ENCODE measurements at regions not wholly inside any gene's neighbourhood (a gene's known extent, or its start where the extent isn't known, plus 50 kb on each side); places are given as distances from the start of the nearest gene placed in this dataset.
"Not testable (repeated sequence)": the region's sequence is repeated elsewhere in the genome, so short reads cannot be mapped to it uniquely, and the experiment has no call there.

- Histone ChIP-seq H3K4me1 (peaks cover 0 to 5% of the 10 kb centered on the region in 2 donors), H3K27ac (no peak overlapping the region), H3K36me3 (no peaks in the 10 kb centered on the region), H3K27me3 (no peaks in the 10 kb centered on the region), H3K9me3 (no peaks in the 10 kb centered on the region), H3K4me3 (no peak overlapping the region)
- TF ChIP-seq POLR2A (IDR thresholded peaks at IDR 0.05): no peak
- no peak for TF ChIP-seq CTCF (IDR thresholded peaks at IDR 0.05)
- no peak for DNase-seq
- intact Hi-C loops (cut with DNase I; ENCODE audit: low total_unique reads): no loop called here
Measured at GRCh38 chr2:88932686-88933085, 241.2 kb downstream of the RPIA start.

GRCh38 chr2:88933091-88933490, 241.6 kb downstream of the RPIA start:
- intact Hi-C loops (cut with DNase I; ENCODE audit: low total_unique reads): no loop called here
- DNase-seq: no peak
- H3K4me3 ChIP-seq: no peak overlapping the region
- TF ChIP-seq CTCF (IDR thresholded peaks at IDR 0.05) (no peak), POLR2A (IDR thresholded peaks at IDR 0.05) (no peak)
- no peaks in the 10 kb centered on the region for H3K36me3 ChIP-seq
- H3K9me3 ChIP-seq: no peaks in the 10 kb centered on the region
- H3K4me1 ChIP-seq: peaks cover 0 to 5% of the 10 kb centered on the region in 2 donors
- H3K27ac ChIP-seq: no peak overlapping the region
- H3K27me3 ChIP-seq: no peaks in the 10 kb centered on the region

GRCh38 chr2:88933980-88934379, 242.5 kb downstream of the RPIA start:
- DNase-seq: no peak
- Histone ChIP-seq H3K4me3 (no peak overlapping the region), H3K9me3 (no peaks in the 10 kb centered on the region), H3K4me1 (peaks cover 0 to 5% of the 10 kb centered on the region in 2 donors), H3K36me3 (no peaks in the 10 kb centered on the region), H3K27ac (no peak overlapping the region), H3K27me3 (no peaks in the 10 kb centered on the region)
- intact Hi-C loops (cut with DNase I; ENCODE audit: low total_unique reads): no loop called here
- TF ChIP-seq CTCF (IDR thresholded peaks at IDR 0.05): no peak
- no peak for TF ChIP-seq POLR2A (IDR thresholded peaks at IDR 0.05)

- intact Hi-C loops (cut with DNase I; ENCODE audit: low total_unique reads); H3K9me3 ChIP-seq; H3K36me3 ChIP-seq; H3K4me3 ChIP-seq; H3K27ac ChIP-seq; DNase-seq; H3K27me3 ChIP-seq; H3K4me1 ChIP-seq: not testable (repeated sequence)
Measured at GRCh38 chr2:88941178-88941577, 249.7 kb downstream of the RPIA start.

GRCh38 chr2:88942798-88943197, 251.3 kb downstream of the RPIA start:
- Histone ChIP-seq H3K27ac (no peak overlapping the region), H3K4me3 (no peak overlapping the region), H3K4me1 (no peaks in the 10 kb centered on the region), H3K27me3 (no peaks in the 10 kb centered on the region), H3K9me3 (no peaks in the 10 kb centered on the region), H3K36me3 (no peaks in the 10 kb centered on the region)
- no peak for DNase-seq
- intact Hi-C loops (cut with DNase I; ENCODE audit: low total_unique reads): no loop called here
- no peak for TF ChIP-seq POLR2A (IDR thresholded peaks at IDR 0.05)
- no peak for TF ChIP-seq CTCF (IDR thresholded peaks at IDR 0.05)

GRCh38 chr2:88949336-88949735, 257.9 kb downstream of the RPIA start:
- no peaks in the 10 kb centered on the region for H3K9me3 ChIP-seq
- no peaks in the 10 kb centered on the region for H3K36me3 ChIP-seq
- DNase-seq: no peak
- TF ChIP-seq POLR2A (IDR thresholded peaks at IDR 0.05): no peak
- no peak for TF ChIP-seq CTCF (IDR thresholded peaks at IDR 0.05)
- H3K27ac ChIP-seq: no peak overlapping the region
- no peaks in the 10 kb centered on the region for H3K27me3 ChIP-seq
- H3K4me3 ChIP-seq: no peak overlapping the region
- intact Hi-C loops (cut with DNase I; ENCODE audit: low total_unique reads): no loop called here
- H3K4me1 ChIP-seq: no peaks in the 10 kb centered on the region
